ENCODE measurements at regions not wholly inside any gene's neighbourhood (a gene's known extent, or its start where the extent isn't known, plus 50 kb on each side); places are given as distances from the start of the nearest gene placed in this dataset.

- TF ChIP-seq GATA2 (IDR thresholded peaks at IDR 0.05; ENCODE audit: low read depth, low read length) (no peak), GATA3 (IDR thresholded peaks at IDR 0.05; ENCODE audit: low read depth, low read length) (no peak)
These were observed 103.9 kb upstream of the UBL3 start for GRCh38 chr13:29954082-29955028.

DNA sequence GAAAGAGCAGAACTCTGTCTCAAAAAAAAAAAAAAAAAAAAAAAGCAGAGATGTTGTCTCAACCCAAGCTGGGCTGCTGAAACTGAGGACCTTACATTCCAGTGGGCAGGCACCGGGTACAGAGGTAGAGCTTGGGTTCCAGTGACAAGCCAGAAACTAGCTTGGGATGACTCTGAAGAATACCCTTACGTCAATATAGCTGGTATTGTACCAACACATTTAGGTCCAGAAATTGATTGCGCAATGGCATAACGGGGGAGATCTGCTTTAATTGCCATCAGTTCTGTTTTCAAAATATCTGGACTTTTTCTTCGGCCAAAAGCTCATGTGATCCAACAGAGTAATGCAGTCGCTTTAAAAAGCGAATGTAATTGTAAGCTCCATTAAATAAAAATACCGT is 103.1 kb upstream of the UBL3 start:
- TF ChIP-seq GATA2 (IDR thresholded peaks at IDR 0.05; ENCODE audit: low read depth, low read length) (no peak), GATA3 (IDR thresholded peaks at IDR 0.05; ENCODE audit: low read depth, low read length) (no peak)

DNA sequence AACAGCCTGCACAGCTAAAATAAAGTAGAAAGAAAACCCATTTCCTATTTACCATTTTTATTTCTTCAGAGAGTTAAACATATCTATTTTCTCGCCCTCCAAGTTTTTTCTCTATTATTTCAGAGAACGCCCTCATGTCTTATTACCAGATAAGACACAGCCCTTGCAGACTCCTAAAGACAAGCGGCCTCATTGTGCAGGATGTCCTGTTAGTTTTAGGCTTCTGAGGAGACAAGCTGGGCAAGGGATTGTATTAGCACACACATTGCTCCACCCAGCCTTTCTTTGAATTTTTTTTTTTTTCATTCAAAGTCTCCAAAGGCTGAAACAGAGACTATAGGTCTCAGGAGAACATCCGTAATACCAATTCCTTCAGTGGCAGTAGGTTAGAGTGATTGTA is 101.8 kb upstream of the UBL3 start:
- TF ChIP-seq GATA2 (IDR thresholded peaks at IDR 0.05; ENCODE audit: low read depth, low read length) (no peak), GATA3 (IDR thresholded peaks at IDR 0.05; ENCODE audit: low read depth, low read length) (no peak)

DNA sequence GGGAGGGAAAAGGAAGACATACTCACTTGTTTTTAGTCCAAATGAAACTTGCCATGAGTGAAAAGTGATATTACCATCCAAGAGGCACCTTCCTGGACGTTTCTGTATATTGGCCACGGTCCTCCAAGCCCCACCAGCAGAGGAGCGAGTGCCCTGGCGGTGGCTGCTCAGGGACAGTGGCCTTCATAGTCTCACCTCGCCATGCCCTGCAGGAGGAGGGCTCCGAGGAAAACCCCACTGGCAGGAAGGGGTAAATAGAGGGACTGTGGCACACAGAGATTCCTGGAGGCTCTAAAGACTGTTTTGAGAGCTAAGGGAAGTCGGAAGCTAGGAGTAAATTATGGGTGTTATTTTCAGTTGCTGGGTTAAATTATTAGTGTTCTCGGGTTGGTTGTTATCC is 98.4 kb upstream of the UBL3 start:
- TF ChIP-seq GATA3 (IDR thresholded peaks at IDR 0.05; ENCODE audit: low read depth, low read length), result no peak
- TF ChIP-seq GATA2 (IDR thresholded peaks at IDR 0.05; ENCODE audit: low read depth, low read length), result no peak

DNA sequence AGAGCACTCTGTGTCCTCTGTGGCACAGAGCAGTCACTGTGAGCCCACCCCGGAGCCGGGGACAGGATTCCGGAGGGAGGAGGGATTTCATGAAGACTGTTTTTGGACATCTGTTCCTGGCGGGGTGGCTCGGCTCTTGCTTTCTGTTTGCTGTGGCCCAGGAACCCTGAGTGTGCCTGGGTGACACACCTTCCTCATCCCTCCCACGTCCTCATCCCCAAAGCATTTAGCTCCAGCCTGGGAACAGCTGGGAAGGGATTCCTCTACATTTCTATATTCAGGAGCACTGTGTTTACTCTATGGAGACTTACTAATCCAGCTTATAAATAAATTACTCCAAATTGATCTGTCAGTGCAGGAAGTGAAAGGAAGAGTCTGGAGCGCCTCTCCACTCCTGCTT is 97.8 kb upstream of the UBL3 start:
- TF ChIP-seq GATA3 (IDR thresholded peaks at IDR 0.05; ENCODE audit: low read depth, low read length) (no peak), GATA2 (IDR thresholded peaks at IDR 0.05; ENCODE audit: low read depth, low read length) (no peak)

GRCh38 chr13:29947839-29948238 is 97.4 kb upstream of the UBL3 start:
- no peak for TF ChIP-seq GATA2 (IDR thresholded peaks at IDR 0.05; ENCODE audit: low read depth, low read length)
- no peak for TF ChIP-seq GATA3 (IDR thresholded peaks at IDR 0.05; ENCODE audit: low read depth, low read length)

GRCh38 chr13:29946093-29946492 is 95.7 kb upstream of the UBL3 start:
- TF ChIP-seq GATA3 (IDR thresholded peaks at IDR 0.05; ENCODE audit: low read depth, low read length) (no peak), GATA2 (IDR thresholded peaks at IDR 0.05; ENCODE audit: low read depth, low read length) (no peak)

GRCh38 chr13:29943686-29944085 is 93.3 kb upstream of the UBL3 start:
- TF ChIP-seq GATA2 (IDR thresholded peaks at IDR 0.05; ENCODE audit: low read depth, low read length) (no peak), GATA3 (IDR thresholded peaks at IDR 0.05; ENCODE audit: low read depth, low read length) (no peak)

DNA sequence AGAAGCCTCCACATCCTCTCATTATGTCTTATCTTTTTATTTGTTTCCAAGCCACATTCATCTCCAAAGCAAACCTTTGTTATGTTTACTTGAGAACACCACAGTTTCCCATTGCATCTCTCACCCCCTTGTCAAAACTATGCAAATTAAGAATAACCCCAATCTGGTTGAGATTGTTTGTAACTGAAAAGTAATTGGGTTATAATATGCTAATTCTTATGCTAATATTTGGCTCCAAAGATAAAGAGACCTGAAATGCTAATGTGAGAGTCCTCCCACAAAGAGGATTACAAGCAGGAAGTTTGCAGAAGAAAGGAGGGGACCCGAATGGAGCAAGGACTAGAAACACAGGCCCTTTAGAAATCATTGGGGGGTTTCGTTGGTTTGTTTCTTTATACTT is 92.9 kb upstream of the UBL3 start:
- TF ChIP-seq GATA2 (IDR thresholded peaks at IDR 0.05; ENCODE audit: low read depth, low read length) (no peak), GATA3 (IDR thresholded peaks at IDR 0.05; ENCODE audit: low read depth, low read length) (no peak)

GRCh38 chr13:29940715-29941114 is 90.3 kb upstream of the UBL3 start:
- no peak for TF ChIP-seq GATA3 (IDR thresholded peaks at IDR 0.05; ENCODE audit: low read depth, low read length)
- no peak for TF ChIP-seq GATA2 (IDR thresholded peaks at IDR 0.05; ENCODE audit: low read depth, low read length)

GRCh38 chr13:29939158-29939557 is 88.7 kb upstream of the UBL3 start:
- TF ChIP-seq GATA2 (IDR thresholded peaks at IDR 0.05; ENCODE audit: low read depth, low read length) (no peak), GATA3 (IDR thresholded peaks at IDR 0.05; ENCODE audit: low read depth, low read length) (no peak)

DNA sequence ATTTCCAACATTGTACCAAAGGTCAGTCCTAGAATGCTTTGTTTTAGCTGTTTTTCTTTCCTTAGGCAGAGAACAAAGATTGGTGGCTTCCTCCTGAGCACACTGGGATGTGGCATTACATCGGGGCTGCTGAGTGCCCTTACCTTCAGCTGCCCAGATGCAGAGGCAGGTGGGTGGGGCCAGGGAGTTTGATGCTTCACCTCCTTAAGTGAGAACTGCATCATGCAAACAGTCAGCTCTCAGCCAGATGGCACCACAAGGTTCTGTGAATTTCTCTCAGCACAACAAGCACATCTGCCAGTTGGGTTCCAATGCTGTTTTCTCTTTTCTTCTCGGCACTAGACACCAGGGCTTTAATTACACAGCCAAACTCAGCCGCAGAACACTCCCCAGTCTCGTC is 87.4 kb upstream of the UBL3 start:
- TF ChIP-seq GATA2 (IDR thresholded peaks at IDR 0.05; ENCODE audit: low read depth, low read length) (no peak), GATA3 (IDR thresholded peaks at IDR 0.05; ENCODE audit: low read depth, low read length) (no peak)

DNA sequence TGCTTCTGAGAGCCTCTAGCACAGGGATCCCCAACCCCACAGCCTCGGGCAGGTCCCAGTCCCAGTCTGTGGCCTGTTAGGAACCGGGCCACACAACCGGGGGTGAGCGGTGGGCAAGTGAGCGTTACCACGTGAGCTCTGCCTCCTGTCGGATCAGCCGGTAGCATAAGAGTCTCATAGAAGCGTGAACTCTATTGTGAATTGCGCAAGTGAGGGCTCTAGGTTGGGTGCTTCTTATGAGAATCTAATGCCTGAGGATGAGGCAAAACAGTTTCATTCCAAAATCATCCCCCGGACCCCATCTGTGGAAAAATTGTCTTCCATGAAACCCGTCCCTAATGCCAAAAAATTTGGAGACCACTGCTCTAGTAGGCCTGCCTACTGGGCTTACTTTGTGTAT is 87.0 kb upstream of the UBL3 start:
- no peak for TF ChIP-seq GATA2 (IDR thresholded peaks at IDR 0.05; ENCODE audit: low read depth, low read length)
- no peak for TF ChIP-seq GATA3 (IDR thresholded peaks at IDR 0.05; ENCODE audit: low read depth, low read length)

- TF ChIP-seq GATA3 (IDR thresholded peaks at IDR 0.05; ENCODE audit: low read depth, low read length) (no peak), GATA2 (IDR thresholded peaks at IDR 0.05; ENCODE audit: low read depth, low read length) (no peak)
These were observed 86.5 kb upstream of the UBL3 start for GRCh38 chr13:29936956-29937355.

DNA sequence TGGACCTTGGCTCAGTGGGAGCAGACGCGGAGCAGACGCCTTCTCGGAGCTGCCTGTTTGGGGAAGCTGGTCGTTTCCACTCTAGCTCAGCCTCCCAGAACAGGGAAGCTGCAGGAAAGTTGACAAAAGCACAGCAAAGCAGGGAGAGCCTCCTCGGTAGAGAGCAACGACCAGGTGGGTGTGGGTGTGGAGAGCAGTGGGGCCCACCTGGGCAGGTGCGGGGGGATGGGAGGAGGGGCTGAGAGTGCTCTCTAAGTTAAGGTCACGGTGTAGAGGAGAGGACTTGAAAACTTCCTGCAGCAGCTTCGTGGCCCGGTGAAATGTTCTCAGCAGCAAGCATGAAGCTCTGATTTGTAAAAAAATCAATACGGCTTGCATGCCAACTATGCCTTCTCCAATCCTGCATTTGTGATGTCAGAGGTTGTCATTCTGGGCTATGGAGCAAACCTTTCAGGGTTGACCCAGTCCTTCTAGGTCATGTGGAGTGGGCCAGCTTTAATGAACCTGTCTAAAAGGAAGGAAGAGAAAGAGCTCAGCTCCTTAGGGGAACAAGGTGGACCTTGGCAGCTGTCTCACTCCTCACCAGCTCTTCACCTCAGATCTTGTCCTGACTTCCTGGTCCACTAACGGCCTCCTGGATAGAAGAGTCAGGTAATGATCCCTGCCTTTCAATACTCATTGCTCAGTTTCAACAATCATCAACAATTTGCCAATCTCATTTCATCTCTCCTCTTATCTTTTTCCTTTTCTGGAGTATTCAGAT is 85.8 kb upstream of the UBL3 start:
- TF ChIP-seq GATA2 (IDR thresholded peaks at IDR 0.05; ENCODE audit: low read depth, low read length), result no peak
- no peak for TF ChIP-seq GATA3 (IDR thresholded peaks at IDR 0.05; ENCODE audit: low read depth, low read length)
